IMR-90 (cell line): ENCODE measurements at regions not wholly inside any gene's neighbourhood (a gene's known extent, or its start where the extent isn't known, plus 50 kb on each side); places are given as distances from the start of the nearest gene placed in this dataset.

Experiments used
- ATAC-seq: fragments of 200-7000 bp; cut with Tn5 transposase; 2 replicates; pipeline ENCODE4 v1.9.1; 2020; ENCODE audit warnings: low read depth, mild to moderate bottlenecking, moderate library complexity
- BruUV-seq: library from RNA; stranded (reverse); fragments of 400-500 nt; replicated peaks from 2 replicates; lab custom pipeline; 2021; lab: Mats Ljungman, UMichigan
- CTCF ChIA-PET: fragments of 300-600 bp; formaldehyde crosslinking; extraction: SDS; loops from one replicate; lab custom pipeline; 2021; ENCODE audit warnings: antibody characterized with exemption; lab: Yijun Ruan, JAX
- POLR2A ChIA-PET: fragments of 300-600 bp; sonication (Branson Sonifier 250); formaldehyde crosslinking; loops from one replicate; lab custom pipeline; 2022; ENCODE audit warnings: antibody characterized with exemption; ENCODE audit not compliant: unreplicated experiment; lab: Charles Lee
- DNase-seq: peaks from one replicate; pipeline ENCODE4 v3.0.0; 2013
- H2AFZ ChIP-seq: replicated peaks from 2 replicates; pipeline ENCODE3; 2013; ENCODE audit warnings: low read length, mild to moderate bottlenecking; ENCODE audit not compliant: poor library complexity
- H2AK5ac ChIP-seq: 2 replicates; pipeline ENCODE4 v1.6.1; 2013; ENCODE audit warnings: low read depth, low read length, inconsistent platforms
- H2AK9ac ChIP-seq: replicated peaks from 2 replicates; pipeline ENCODE3; 2013; ENCODE audit warnings: mild to moderate bottlenecking, low read depth, low read length, moderate library complexity; ENCODE audit not compliant: poor library complexity
- H2BK120ac ChIP-seq: 2 replicates; pipeline ENCODE4 v1.6.1; 2013; ENCODE audit warnings: low read depth, low read length, inconsistent platforms
- H2BK15ac ChIP-seq: 3 replicates; pipeline ENCODE4 v1.6.1; 2013; ENCODE audit warnings: low read depth, low read length, inconsistent platforms
- H2BK20ac ChIP-seq: 2 replicates; pipeline ENCODE4 v1.6.1; 2013; ENCODE audit warnings: low read depth, mild to moderate bottlenecking, inconsistent platforms, low read length, moderate library complexity
- H2BK5ac ChIP-seq: 2 replicates; pipeline ENCODE4 v1.6.1; 2013; ENCODE audit warnings: mild to moderate bottlenecking, low read depth, low read length, inconsistent platforms; ENCODE audit not compliant: poor library complexity, severe bottlenecking
- H3K14ac ChIP-seq: replicated peaks from 2 replicates; pipeline ENCODE4 v1.6.1; 2013; ENCODE audit warnings: low read depth, low read length, inconsistent platforms
- H3K18ac ChIP-seq: 2 replicates; pipeline ENCODE4 v1.6.1; 2013; ENCODE audit warnings: low read depth, low read length, control low read depth
- H3K23ac ChIP-seq: 2 replicates; pipeline ENCODE4 v1.6.1; 2013; ENCODE audit warnings: low read depth, low read length, inconsistent platforms
- H3K27ac ChIP-seq: 2 replicates; pipeline ENCODE4 v1.5.1; 2013; ENCODE audit warnings: mild to moderate bottlenecking, control low read depth, low read length; ENCODE audit not compliant: insufficient read depth
- H3K27me3 ChIP-seq: 2 replicates; pipeline ENCODE4 v1.6.1; 2013; ENCODE audit warnings: low read length; ENCODE audit not compliant: control insufficient read depth, insufficient read depth
- H3K36me3 ChIP-seq: 2 replicates; pipeline ENCODE4 v1.6.1; 2013; ENCODE audit warnings: low read length, mixed read lengths; ENCODE audit not compliant: control insufficient read depth, insufficient read depth
- H3K4ac ChIP-seq: 2 replicates; pipeline ENCODE4 v1.6.1; 2013; ENCODE audit warnings: low read depth, low read length, inconsistent platforms
- H3K4me1 ChIP-seq: 2 replicates; pipeline ENCODE4 v1.6.1; 2013; ENCODE audit warnings: low read length, mixed read lengths; ENCODE audit not compliant: control insufficient read depth, insufficient read depth
- H3K4me2 ChIP-seq: 2 replicates; pipeline ENCODE4 v1.6.1; 2013; ENCODE audit warnings: low read depth, mild to moderate bottlenecking, control low read depth, low read length, moderate library complexity
- H3K4me3 ChIP-seq: 2 replicates; pipeline ENCODE4 v1.5.1; 2013; ENCODE audit warnings: low read depth, mild to moderate bottlenecking, control low read depth, low read length, moderate library complexity; ENCODE audit not compliant: insufficient read depth
- H3K56ac ChIP-seq: 2 replicates; pipeline ENCODE4 v1.6.1; 2013; ENCODE audit warnings: low read length, inconsistent platforms; ENCODE audit not compliant: insufficient read depth; ENCODE audit errors: extremely low read depth
- H3K79me1 ChIP-seq, 2 experiments: 2 replicates each; pipeline ENCODE4 v1.6.1; 2013; ENCODE audit warnings: low read length in 2 of 2, inconsistent platforms in 1 of 2, low read depth in 1 of 2
- H3K9ac ChIP-seq: 2 replicates; pipeline ENCODE4 v1.6.1; 2013; ENCODE audit warnings: low read depth, low read length, control low read depth
- H3K9me1 ChIP-seq: 2 replicates; pipeline ENCODE4 v1.6.1; 2013; ENCODE audit warnings: low read length, inconsistent platforms; ENCODE audit not compliant: insufficient read depth
- H3K9me3 ChIP-seq: 2 replicates; pipeline ENCODE4 v1.6.1; 2013; ENCODE audit warnings: low read length; ENCODE audit not compliant: control insufficient read depth, insufficient read depth
- H4K20me1 ChIP-seq: 2 replicates; pipeline ENCODE4 v1.6.1; 2013; ENCODE audit warnings: low read length, inconsistent platforms; ENCODE audit not compliant: insufficient read depth
- H4K5ac ChIP-seq: 2 replicates; pipeline ENCODE4 v1.6.1; 2013; ENCODE audit warnings: mild to moderate bottlenecking, low read depth, low read length, control low read depth
- H4K8ac ChIP-seq, 2 experiments: 2 replicates each; pipeline ENCODE4 v1.6.1; 2013; ENCODE audit warnings: low read depth in 2 of 2, low read length in 2 of 2, control low read depth in 1 of 2, inconsistent platforms in 1 of 2
- H4K91ac ChIP-seq: 2 replicates; pipeline ENCODE4 v1.6.1; 2013; ENCODE audit warnings: low read depth, low read length, inconsistent platforms; ENCODE audit not compliant: insufficient read depth
- BHLHE40 ChIP-seq: fragments of 150-350 bp; IDR thresholded peaks from 2 replicates; pipeline ENCODE4 v1.6.1; 2016; ENCODE audit warnings: mild to moderate bottlenecking, low read depth, low read length
- CEBPB ChIP-seq: IDR thresholded peaks from 2 replicates; pipeline ENCODE4 v1.6.1; 2012; ENCODE audit warnings: low read depth, low read length, improper control_type of control experiment
- CHD1 ChIP-seq: IDR thresholded peaks from 2 replicates; pipeline ENCODE4 v1.6.1; 2012; ENCODE audit warnings: low read depth, low read length, improper control_type of control experiment
- FOS ChIP-seq: fragments of 150-350 bp; IDR thresholded peaks from 2 replicates; pipeline ENCODE4 v1.6.1; 2016; ENCODE audit warnings: low read depth, low read length
- MAFK ChIP-seq: IDR thresholded peaks from 2 replicates; pipeline ENCODE4 v1.6.1; 2012; ENCODE audit warnings: low read depth, low read length, improper control_type of control experiment
- MAZ ChIP-seq: IDR thresholded peaks from 2 replicates; pipeline ENCODE4 v1.6.1; 2012; ENCODE audit warnings: low read depth, mild to moderate bottlenecking, low read length, improper control_type of control experiment, moderate library complexity, borderline replicate concordance
- MXI1 ChIP-seq: IDR thresholded peaks from 2 replicates; pipeline ENCODE4 v1.6.1; 2012; ENCODE audit warnings: low read depth, mild to moderate bottlenecking, low read length, moderate library complexity, borderline replicate concordance
- NFE2L2 ChIP-seq: fragments of 150-350 bp; IDR thresholded peaks from 2 replicates; pipeline ENCODE4 v1.6.1; 2016; ENCODE audit warnings: low read depth, mild to moderate bottlenecking, low read length
- POLR2A ChIP-seq: IDR thresholded peaks from 2 replicates; pipeline ENCODE4 v1.6.1; 2012; ENCODE audit warnings: mild to moderate bottlenecking, low read depth, low read length
- RAD21 ChIP-seq: IDR thresholded peaks from 2 replicates; pipeline ENCODE4 v1.6.1; 2012; ENCODE audit warnings: low read length, improper control_type of control experiment
- RCOR1 ChIP-seq: IDR thresholded peaks from 2 replicates; pipeline ENCODE4 v1.6.1; 2012; ENCODE audit warnings: mild to moderate bottlenecking, low read length, improper control_type of control experiment; ENCODE audit not compliant: insufficient replicate concordance
- SMC3 ChIP-seq: fragments of 150-350 bp; IDR thresholded peaks from 2 replicates; pipeline ENCODE4 v1.6.1; 2016; ENCODE audit warnings: low read depth, mild to moderate bottlenecking, antibody characterized with exemption, low read length, moderate library complexity
- WGBS, 2 experiments: methylation state at CpG; one replicate each; pipeline versions ENCODE4 v1.1.5 to v1.1.7; 2013; ENCODE audit warnings: missing lambda C conversion rate in 2 of 2; ENCODE audit not compliant: insufficient read length in 1 of 2; ENCODE audit errors: extremely low coverage in 2 of 2; 5-methylcytosine and 5-hydroxymethylcytosine counted together
- dilution Hi-C: fragments of 300-500 bp; cut with HindIII; formaldehyde crosslinking; loops from one replicate; pipeline ENCODE4 v1.14.3; 2018; ENCODE audit warnings: low sequenced_read_pairs; ENCODE audit not compliant: unreplicated experiment
- in situ Hi-C: fragments of 300-500 bp; cut with MboI; formaldehyde crosslinking; loops from 3 replicates; pipeline ENCODE4 v1.14.3; 2019; ENCODE audit warnings: low sequenced_read_pairs, inconsistent platforms, mixed read lengths
- intact Hi-C: fragments of 100-400 bp; cut with micrococcal nuclease; formaldehyde crosslinking; loops from 2 replicates; pipeline ENCODE4 v1.10.0; 2022
- TF ChIP-seq, protein P1 (sequence below): conservative IDR thresholded peaks from 2 replicates; pipeline ENCODE4 v1.5.1; 2012; ENCODE audit warnings: mild to moderate bottlenecking, low read depth, low read length, improper control_type of control experiment
- TF ChIP-seq, protein P2 (sequence below): fragments of 150-350 bp; IDR thresholded peaks from 2 replicates; pipeline ENCODE4 v1.6.1; 2016; ENCODE audit warnings: low read depth, mild to moderate bottlenecking, low read length, moderate library complexity, borderline replicate concordance
- TF ChIP-seq, protein P3 (sequence below): fragments of 150-350 bp; IDR thresholded peaks from 2 replicates; pipeline ENCODE4 v1.6.1; 2017; ENCODE audit warnings: mild to moderate bottlenecking, antibody characterized with exemption, low read length, low read depth

DNA sequence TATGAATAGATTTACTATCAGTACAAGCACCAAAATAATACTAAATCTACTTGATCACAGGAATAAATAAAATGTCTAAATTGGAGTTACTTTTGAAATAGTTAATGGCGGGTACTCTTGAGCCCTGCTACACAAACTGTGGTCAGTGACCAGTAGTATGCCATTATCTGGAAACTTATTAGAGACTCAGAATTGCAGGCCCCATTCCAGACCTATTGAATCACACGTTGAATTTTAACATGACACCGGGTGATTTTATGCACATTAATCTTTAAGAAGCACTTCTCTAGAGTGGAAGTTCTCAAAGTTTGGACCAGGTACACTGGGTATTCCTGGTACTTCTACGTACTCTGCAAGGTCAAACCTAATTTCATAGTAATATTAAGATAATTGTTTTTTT, 660.0 kb upstream of the POU3F4 start:
- H3K9me3 ChIP-seq = no peaks in the 10 kb centered on the region; the same call in 1 of the 2 replicates
- H3K27ac ChIP-seq = no peak overlapping the region
- no peak overlapping the region for H4K8ac ChIP-seq
- H2AFZ ChIP-seq = no peak overlapping the region
- in situ Hi-C loops = no loop called here
- intact Hi-C loops = no loop called here
- no peak overlapping the region for H3K18ac ChIP-seq
- no peak overlapping the region for H3K4ac ChIP-seq
- H2BK15ac ChIP-seq = no peak overlapping the region
- H4K91ac ChIP-seq = no peak overlapping the region
- no peak overlapping the region for H2BK120ac ChIP-seq
- H2BK20ac ChIP-seq = no peak overlapping the region
- ATAC-seq (no peak), DNase-seq (no peak)
- POLR2A ChIA-PET = no interaction called here
- no peaks in the 10 kb centered on the region for H3K4me1 ChIP-seq
- TF ChIP-seq, protein P1, sequence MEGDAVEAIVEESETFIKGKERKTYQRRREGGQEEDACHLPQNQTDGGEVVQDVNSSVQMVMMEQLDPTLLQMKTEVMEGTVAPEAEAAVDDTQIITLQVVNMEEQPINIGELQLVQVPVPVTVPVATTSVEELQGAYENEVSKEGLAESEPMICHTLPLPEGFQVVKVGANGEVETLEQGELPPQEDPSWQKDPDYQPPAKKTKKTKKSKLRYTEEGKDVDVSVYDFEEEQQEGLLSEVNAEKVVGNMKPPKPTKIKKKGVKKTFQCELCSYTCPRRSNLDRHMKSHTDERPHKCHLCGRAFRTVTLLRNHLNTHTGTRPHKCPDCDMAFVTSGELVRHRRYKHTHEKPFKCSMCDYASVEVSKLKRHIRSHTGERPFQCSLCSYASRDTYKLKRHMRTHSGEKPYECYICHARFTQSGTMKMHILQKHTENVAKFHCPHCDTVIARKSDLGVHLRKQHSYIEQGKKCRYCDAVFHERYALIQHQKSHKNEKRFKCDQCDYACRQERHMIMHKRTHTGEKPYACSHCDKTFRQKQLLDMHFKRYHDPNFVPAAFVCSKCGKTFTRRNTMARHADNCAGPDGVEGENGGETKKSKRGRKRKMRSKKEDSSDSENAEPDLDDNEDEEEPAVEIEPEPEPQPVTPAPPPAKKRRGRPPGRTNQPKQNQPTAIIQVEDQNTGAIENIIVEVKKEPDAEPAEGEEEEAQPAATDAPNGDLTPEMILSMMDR = no peak
- no peak for TF ChIP-seq FOS
- no peak for TF ChIP-seq BHLHE40
- TF ChIP-seq, protein P2, sequence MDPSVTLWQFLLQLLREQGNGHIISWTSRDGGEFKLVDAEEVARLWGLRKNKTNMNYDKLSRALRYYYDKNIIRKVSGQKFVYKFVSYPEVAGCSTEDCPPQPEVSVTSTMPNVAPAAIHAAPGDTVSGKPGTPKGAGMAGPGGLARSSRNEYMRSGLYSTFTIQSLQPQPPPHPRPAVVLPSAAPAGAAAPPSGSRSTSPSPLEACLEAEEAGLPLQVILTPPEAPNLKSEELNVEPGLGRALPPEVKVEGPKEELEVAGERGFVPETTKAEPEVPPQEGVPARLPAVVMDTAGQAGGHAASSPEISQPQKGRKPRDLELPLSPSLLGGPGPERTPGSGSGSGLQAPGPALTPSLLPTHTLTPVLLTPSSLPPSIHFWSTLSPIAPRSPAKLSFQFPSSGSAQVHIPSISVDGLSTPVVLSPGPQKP = no peak
- no peak for TF ChIP-seq MAFK
- no peak for TF ChIP-seq POLR2A
- TF ChIP-seq CEBPB = no peak
- TF ChIP-seq SMC3 = no peak
- TF ChIP-seq MXI1 = no peak
- TF ChIP-seq RCOR1 = no peak
- no peak for TF ChIP-seq CHD1
- TF ChIP-seq NFE2L2 = no peak
- TF ChIP-seq, protein P3, sequence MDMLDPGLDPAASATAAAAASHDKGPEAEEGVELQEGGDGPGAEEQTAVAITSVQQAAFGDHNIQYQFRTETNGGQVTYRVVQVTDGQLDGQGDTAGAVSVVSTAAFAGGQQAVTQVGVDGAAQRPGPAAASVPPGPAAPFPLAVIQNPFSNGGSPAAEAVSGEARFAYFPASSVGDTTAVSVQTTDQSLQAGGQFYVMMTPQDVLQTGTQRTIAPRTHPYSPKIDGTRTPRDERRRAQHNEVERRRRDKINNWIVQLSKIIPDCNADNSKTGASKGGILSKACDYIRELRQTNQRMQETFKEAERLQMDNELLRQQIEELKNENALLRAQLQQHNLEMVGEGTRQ = no peak
- TF ChIP-seq RAD21 = no peak
- TF ChIP-seq MAZ = no peak
- no peak overlapping the region for H3K23ac ChIP-seq
- H3K36me3 ChIP-seq = no peaks in the 10 kb centered on the region
- H3K56ac ChIP-seq = no peak overlapping the region
- no peak overlapping the region for H2AK5ac ChIP-seq
- CTCF ChIA-PET = no interaction called here
- no peak overlapping the region for H3K4me3 ChIP-seq
- no peak overlapping the region for H3K14ac ChIP-seq
- no peak overlapping the region for H3K4me2 ChIP-seq
- H3K27me3 ChIP-seq = no peaks in the 10 kb centered on the region
- no peaks in the 10 kb centered on the region for H4K20me1 ChIP-seq
- no peak overlapping the region for H2BK5ac ChIP-seq
- no TSS peak for BruUV-seq
- no peaks in the 10 kb centered on the region for H3K79me1 ChIP-seq
- WGBS, 2 experiments = no CpG with 5 or more reads among the region's 4 CpGs
- no peak overlapping the region for H2AK9ac ChIP-seq
- dilution Hi-C loops = no loop called here
- H3K9ac ChIP-seq = no peak overlapping the region
- H3K9me1 ChIP-seq = no peaks in the 10 kb centered on the region
- no peak overlapping the region for H4K5ac ChIP-seq
